ENCODE measurements at regions not wholly inside any gene's neighbourhood (a gene's known extent, or its start where the extent isn't known, plus 50 kb on each side); places are given as distances from the start of the nearest gene placed in this dataset.

- TF ChIP-seq UBTF (IDR thresholded peaks at IDR 0.05; ENCODE audit: borderline replicate concordance in 1 of 2, low read depth in 2 of 2, low read length in 2 of 2): no peak
- no peak for TF ChIP-seq PCBP1 (IDR thresholded peaks at IDR 0.05; ENCODE audit: low read depth, low read length, poor library complexity, severe bottlenecking)
- no peak for TF ChIP-seq DACH1 (IDR thresholded peaks at IDR 0.05; ENCODE audit: partially characterized antibody)
These were observed 250.0 kb downstream of the GPM6A start (continued) for GRCh38 chr4:175562111-175562510.

GRCh38 chr4:175562542-175562941 lies 249.5 kb downstream of the GPM6A start:
- Histone ChIP-seq H3K36me3 (ENCODE audit: control insufficient read depth, insufficient read depth, low read length) (no peaks in the 10 kb centered on the region), H3K79me2 (ENCODE audit: control insufficient read depth, insufficient read depth, low read length) (no peaks in the 10 kb centered on the region), H3K4me2 (ENCODE audit: insufficient read depth, low read length) (no peak overlapping the region), H3K4me1 (replicated peaks in 1 of 2; ENCODE audit: control insufficient read depth in 2 of 2, insufficient read depth in 2 of 2, low read length in 2 of 2) (no peaks in the 10 kb centered on the region), H3K9me1 (ENCODE audit: control insufficient read depth, insufficient read depth, low read length) (no peaks in the 10 kb centered on the region), H3K9ac (ENCODE audit: insufficient read depth in 1 of 2, low read depth in 2 of 2, low read length in 2 of 2) (no peak overlapping the region), H2AFZ (ENCODE audit: low read depth, low read length) (no peak overlapping the region), H3K4me3 (no peak overlapping the region), H3K27me3 (ENCODE audit: control insufficient read depth in 2 of 2, insufficient read depth in 2 of 2, low read length in 2 of 2) (no peaks in the 10 kb centered on the region), H3K9me3 (replicated peaks; ENCODE audit: control insufficient read depth, insufficient read depth, low read depth, low read length) (no peaks in the 10 kb centered on the region), H4K20me1 (replicated peaks; ENCODE audit: control insufficient read depth, insufficient read depth, low read length) (no peaks in the 10 kb centered on the region), H3K27ac (ENCODE audit: extremely low read depth, low read depth, low read length) (no peak overlapping the region)
- intact Hi-C loops (cut with micrococcal nuclease) (no loop called here), in situ Hi-C loops (cut with MboI) (no loop called here)
- WGBS (ENCODE audit: insufficient coverage, low coverage, missing lambda C conversion rate): 2% methylated on average over 4 of the region's 4 CpGs
- POLR2A ChIA-PET: no interaction called here
- no peak for FAIRE-seq
- ATAC-seq: no peak
- CTCF ChIA-PET (ENCODE audit: low intra/inter-chr PET ratio): no interaction called here
- BruUV-seq (replicated peaks): no TSS peak
- DNase-seq (ENCODE audit: extremely low read depth in 1 of 4, low spot score in 3 of 4): no peak
- TF ChIP-seq ARNT (IDR thresholded peaks at IDR 0.05) (no peak), HMGN3 (IDR thresholded peaks at IDR 0.05; ENCODE audit: borderline replicate concordance, extremely low read depth, insufficient read length, low read depth, low read length) (no peak), ZNF586 (CRISPR knock-in tag; conservative IDR thresholded peaks at IDR 0.05) (no peak), NR3C1 (CRISPR knock-in tag; IDR thresholded peaks at IDR 0.05) (no peak), ZNF57 (CRISPR knock-in tag; IDR thresholded peaks at IDR 0.05) (no peak), PHB2 (IDR thresholded peaks at IDR 0.05; ENCODE audit: low read depth) (no peak), SREBF2 (CRISPR knock-in tag; IDR thresholded peaks at IDR 0.05) (no peak), TSHZ1 (CRISPR knock-in tag; IDR thresholded peaks at IDR 0.05) (no peak), MEIS2 (IDR thresholded peaks at IDR 0.05; ENCODE audit: partially characterized antibody) (no peak), TRIM24 (IDR thresholded peaks at IDR 0.05) (no peak), GABPB1 (CRISPR knock-in tag; IDR thresholded peaks at IDR 0.05) (no peak), TAF15 (IDR thresholded peaks at IDR 0.05; ENCODE audit: low read depth, low read length) (no peak)

All from K562 (cell line).